C4-2B (cell line): ENCODE measurements at regions not wholly inside any gene's neighbourhood (a gene's known extent, or its start where the extent isn't known, plus 50 kb on each side); places are given as distances from the start of the nearest gene placed in this dataset.

Experiments
- CTCF ChIP-seq: fragments of 450-650 bp; conservative IDR thresholded peaks from 2 replicates; pipeline ENCODE4 v1.5.1; 2017; ENCODE audit warnings: mild to moderate bottlenecking
- ZFX ChIP-seq: fragments of 450-650 bp; IDR thresholded peaks from 2 replicates; pipeline ENCODE4 v1.6.1; 2017

GRCh38 chr11:112440518-112440917, 179.9 kb upstream of the PLET1 start:
- TF ChIP-seq CTCF = no peak
- TF ChIP-seq ZFX = no peak
